A549 (cell line): ENCODE measurements at regions not wholly inside any gene's neighbourhood (a gene's known extent, or its start where the extent isn't known, plus 50 kb on each side); places are given as distances from the start of the nearest gene placed in this dataset.

Experiments
- ATAC-seq, 2 experiments: fragments of 200-7000 bp in 1 of 2; fragments of >200 bp in 1 of 2; cut with Nextera tagmentation in 1 of 2; cut with Tn5 transposase in 1 of 2; 3 replicates each; pipeline versions ENCODE4 v1.8.0 to v1.9.1; 2018 to 2020; ENCODE audit warnings: mild to moderate bottlenecking in 1 of 2, moderate library complexity in 1 of 2
- CTCF ChIA-PET: fragments of 300-600 bp; sonication (Branson Sonifier 250); formaldehyde crosslinking; extraction: SDS; loops from one replicate; lab custom pipeline; 2021; ENCODE audit warnings: antibody characterized with exemption, inconsistent platforms; lab: Yijun Ruan, JAX
- POLR2A ChIA-PET: fragments of 350-600 bp; formaldehyde crosslinking; extraction: SDS; loops from one replicate; lab custom pipeline; 2021; ENCODE audit warnings: antibody characterized with exemption, inconsistent platforms; lab: Yijun Ruan, JAX
- DNase-seq, 2 experiments: peaks; one replicate each; pipeline versions ENCODE4 v3.0.0 to v3.0.0-alpha.2; 2011 to 2016; ENCODE audit warnings: low read depth in 1 of 2, low spot score in 1 of 2
- FAIRE-seq: peaks from 2 replicates; lab custom pipeline; 2011; peaks lifted over from hg19 to GRCh38; lab: Jason Lieb, UNC
- H3K27ac ChIP-seq, 2 experiments: fragments of >200 bp; sonication (Bioruptor Twin); formaldehyde crosslinking; 3 replicates each; pipeline ENCODE4 v1.5.1; 2016 to 2017
- H3K4me1 ChIP-seq: fragments of >200 bp; sonication (Bioruptor Twin); formaldehyde crosslinking; 3 replicates; pipeline ENCODE4 v1.6.1; 2016
- H3K4me2 ChIP-seq: fragments of >200 bp; sonication (Bioruptor Twin); formaldehyde crosslinking; 3 replicates; pipeline ENCODE4 v1.6.1; 2016
- H3K4me3 ChIP-seq: fragments of >200 bp; sonication (Bioruptor Twin); formaldehyde crosslinking; 3 replicates; pipeline ENCODE4 v1.5.1; 2016
- H3K9me3 ChIP-seq: fragments of >200 bp; sonication (Bioruptor Twin); formaldehyde crosslinking; 3 replicates; pipeline ENCODE4 v1.6.1; 2016
- BHLHE40 ChIP-seq: IDR thresholded peaks from 2 replicates; pipeline ENCODE4 v1.6.1; 2012; ENCODE audit warnings: low read depth, low read length, inconsistent platforms
- CBX2 ChIP-seq: fragments of 200-600 bp; sonication (generic); IDR thresholded peaks from 2 replicates; pipeline ENCODE4 v1.6.1; 2016; ENCODE audit warnings: low read depth, mild to moderate bottlenecking, borderline replicate concordance
- CBX8 ChIP-seq: fragments of 200-600 bp; sonication (generic); IDR thresholded peaks from 2 replicates; pipeline ENCODE4 v1.6.1; 2016
- CEBPB ChIP-seq, 2 experiments: fragments of >200 bp in 1 of 2; sonication (Bioruptor Twin) in 1 of 2; formaldehyde crosslinking in 1 of 2; IDR thresholded peaks; 2 replicates each; pipeline ENCODE4 v1.6.1; 2012 to 2016
- CHD4 ChIP-seq: fragments of 200-600 bp; sonication (generic); IDR thresholded peaks from 2 replicates; pipeline ENCODE4 v1.6.1; 2016; ENCODE audit warnings: antibody characterized with exemption, mild to moderate bottlenecking, borderline replicate concordance
- EHMT2 ChIP-seq: fragments of 200-600 bp; sonication (generic); IDR thresholded peaks from 2 replicates; pipeline ENCODE4 v1.6.1; 2016; ENCODE audit warnings: antibody characterized with exemption, low read depth, mild to moderate bottlenecking, moderate library complexity
- EP300 ChIP-seq, 2 experiments: fragments of >200 bp; sonication (Bioruptor Twin); formaldehyde crosslinking; IDR thresholded peaks; 2 replicates in 1 of 2; 3 replicates in 1 of 2; pipeline ENCODE4 v1.6.1; 2016 to 2017
- FOSB ChIP-seq: fragments of 250-450 bp; sonication (Bioruptor Pico); IDR thresholded peaks from 2 replicates; pipeline ENCODE4 v1.5.0; 2020; ENCODE audit warnings: mild to moderate bottlenecking, moderate library complexity
- FOSL2 ChIP-seq, 2 experiments: fragments of 450-650 bp in 1 of 2; fragments of >200 bp in 1 of 2; sonication (Bioruptor Twin) in 1 of 2; formaldehyde crosslinking; IDR thresholded peaks; 2 replicates each; pipeline versions ENCODE4 v1.5.0 to v1.6.1; 2016 to 2020; ENCODE audit warnings: mild to moderate bottlenecking in 1 of 2, moderate library complexity in 1 of 2
- HEYL ChIP-seq: fragments of 250-450 bp; sonication (Bioruptor Pico); IDR thresholded peaks from 2 replicates; pipeline ENCODE4 v1.8.0; 2021; ENCODE audit warnings: mild to moderate bottlenecking, moderate library complexity
- HMGXB4 ChIP-seq: fragments of 250-450 bp; sonication (Bioruptor Pico); IDR thresholded peaks from 2 replicates; pipeline ENCODE4 v1.5.0; 2021; ENCODE audit warnings: mild to moderate bottlenecking, moderate library complexity, borderline replicate concordance
- HOXA7 ChIP-seq: fragments of 250-450 bp; sonication (Bioruptor Pico); IDR thresholded peaks from 2 replicates; pipeline ENCODE4 v1.5.0; 2020; ENCODE audit warnings: mild to moderate bottlenecking, moderate library complexity
- HOXB5 ChIP-seq: fragments of 250-450 bp; sonication (Bioruptor Pico); IDR thresholded peaks from 2 replicates; pipeline ENCODE4 v1.5.0; 2020; ENCODE audit warnings: mild to moderate bottlenecking, moderate library complexity
- JUNB ChIP-seq: fragments of >200 bp; sonication (Bioruptor Twin); formaldehyde crosslinking; IDR thresholded peaks from 2 replicates; pipeline ENCODE4 v1.6.1; 2016
- MYC ChIP-seq: IDR thresholded peaks from 2 replicates; pipeline ENCODE4 v1.6.1; 2012; ENCODE audit warnings: mild to moderate bottlenecking, inconsistent platforms, low read length, improper control_type of control experiment, borderline replicate concordance
- NR3C1 ChIP-seq: fragments of >200 bp; sonication (Bioruptor Twin); formaldehyde crosslinking; IDR thresholded peaks from 3 replicates; pipeline ENCODE4 v1.6.1; 2017
- POLR2A ChIP-seq: IDR thresholded peaks from 2 replicates; pipeline ENCODE4 v1.6.1; 2012; ENCODE audit warnings: mild to moderate bottlenecking, low read length
- POLR2AphosphoS2 ChIP-seq: conservative IDR thresholded peaks from 2 replicates; pipeline ENCODE4 v1.6.1; 2012; ENCODE audit warnings: low read length, improper control_type of control experiment, inconsistent platforms
- RAD21 ChIP-seq, 2 experiments: fragments of >200 bp in 1 of 2; sonication (Bioruptor Twin) in 1 of 2; formaldehyde crosslinking in 1 of 2; IDR thresholded peaks in 1 of 2; conservative IDR thresholded peaks in 1 of 2; 2 replicates in 1 of 2; 3 replicates in 1 of 2; pipeline ENCODE4 v1.6.1; 2012 to 2018; ENCODE audit warnings: inconsistent platforms in 1 of 2
- RARB ChIP-seq: fragments of 250-450 bp; sonication (Bioruptor Pico); IDR thresholded peaks from 2 replicates; pipeline ENCODE4 v1.8.0; 2021; ENCODE audit warnings: mild to moderate bottlenecking, moderate library complexity
- RNF2 ChIP-seq: fragments of 200-600 bp; sonication (generic); IDR thresholded peaks from 2 replicates; pipeline ENCODE4 v1.6.1; 2016; ENCODE audit warnings: low read depth, mild to moderate bottlenecking, antibody characterized with exemption, moderate library complexity, borderline replicate concordance
- SMC3 ChIP-seq: fragments of >200 bp; sonication (Bioruptor Twin); formaldehyde crosslinking; IDR thresholded peaks from 3 replicates; pipeline ENCODE4 v1.6.1; 2018; ENCODE audit warnings: inconsistent platforms
- ZC3H11A ChIP-seq: fragments of 450-650 bp; IDR thresholded peaks from 2 replicates; pipeline ENCODE4 v1.6.1; 2014; ENCODE audit warnings: antibody characterized with exemption, mild to moderate bottlenecking
- ZNF302 ChIP-seq: fragments of 250-450 bp; sonication (Bioruptor Pico); IDR thresholded peaks from 2 replicates; pipeline ENCODE4 v1.9.0; 2021; ENCODE audit warnings: inconsistent platforms, mild to moderate bottlenecking, moderate library complexity
- WGBS: methylation state at CpG from one replicate; pipeline ENCODE4 v1.1.6; 2017; ENCODE audit errors: missing lambda C conversion rate; 5-methylcytosine and 5-hydroxymethylcytosine counted together
- TF ChIP-seq, protein P1 (sequence below): IDR thresholded peaks from 2 replicates; pipeline ENCODE4 v1.6.1; 2012; ENCODE audit warnings: low read depth, borderline replicate concordance
- TF ChIP-seq, protein P2 (sequence below): fragments of >200 bp; sonication (Bioruptor Twin); formaldehyde crosslinking; IDR thresholded peaks from 2 replicates; pipeline ENCODE4 v1.6.1; 2016
- TF ChIP-seq, protein P3 (sequence below): fragments of 200-600 bp; sonication (generic); IDR thresholded peaks from 2 replicates; pipeline ENCODE4 v1.6.1; 2016; ENCODE audit warnings: antibody characterized with exemption, mild to moderate bottlenecking, moderate library complexity
- TF ChIP-seq, protein P4 (sequence below): fragments of 150-350 bp; IDR thresholded peaks from 2 replicates; pipeline ENCODE4 v1.6.1; 2014; ENCODE audit warnings: low read depth, mild to moderate bottlenecking, low read length
- TF ChIP-seq, protein P5 (sequence below): fragments of 450-650 bp; IDR thresholded peaks from 2 replicates; pipeline ENCODE4 v1.6.1; 2014; ENCODE audit warnings: antibody characterized with exemption

DNA sequence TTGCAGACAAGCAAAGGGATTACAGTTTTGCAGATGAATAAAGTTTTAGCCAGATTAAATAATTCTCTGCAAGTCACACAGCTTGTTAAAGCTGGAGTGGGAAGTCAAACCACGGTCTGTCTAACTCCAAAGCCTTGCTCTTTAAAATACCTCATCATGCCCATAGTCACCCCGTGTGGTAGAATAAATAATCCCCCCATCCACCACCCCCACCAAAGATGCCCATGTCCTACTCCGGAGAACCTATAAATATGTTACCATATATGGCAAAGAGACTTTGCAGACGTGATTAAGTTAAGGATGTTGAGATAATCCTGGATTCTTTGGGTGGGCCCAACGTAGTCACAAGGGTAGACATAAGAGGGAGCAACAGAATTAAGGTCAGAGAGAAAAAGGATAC is 118.7 kb downstream of the BEND2 start:
- no peak for FAIRE-seq
- Histone ChIP-seq H3K27ac (no peak overlapping the region), H3K4me1 (no peaks in the 10 kb centered on the region), H3K4me2 (no peak overlapping the region), H3K4me3 (no peak overlapping the region), H3K9me3 (no peaks in the 10 kb centered on the region)
- ChIA-PET CTCF (no interaction called here), POLR2A (no interaction called here)
- 6% methylated on average over 5 of the region's 5 CpGs for WGBS
- TF ChIP-seq ZC3H11A (no peak), HOXB5 (no peak), POLR2AphosphoS2 (no peak), CHD4 (no peak), HMGXB4 (CRISPR knock-in tag) (no peak), RAD21 (conservative IDR thresholded peaks at IDR 0.05 in 1 of 2, IDR thresholded peaks at IDR 0.05 in 1 of 2) (no peak), ZNF302 (CRISPR knock-in tag) (no peak), SMC3 (no peak), EHMT2 (no peak), BHLHE40 (no peak), JUNB (no peak), RNF2 (no peak), EP300 (IDR thresholded peaks at IDR 0.05) (no peak), POLR2A (no peak), FOSL2 (IDR thresholded peaks at IDR 0.05) (no peak), FOSL2 (CRISPR knock-in tag; IDR thresholded peaks at IDR 0.05) (no peak), CEBPB (IDR thresholded peaks at IDR 0.05) (no peak)
- TF ChIP-seq, protein P1, sequence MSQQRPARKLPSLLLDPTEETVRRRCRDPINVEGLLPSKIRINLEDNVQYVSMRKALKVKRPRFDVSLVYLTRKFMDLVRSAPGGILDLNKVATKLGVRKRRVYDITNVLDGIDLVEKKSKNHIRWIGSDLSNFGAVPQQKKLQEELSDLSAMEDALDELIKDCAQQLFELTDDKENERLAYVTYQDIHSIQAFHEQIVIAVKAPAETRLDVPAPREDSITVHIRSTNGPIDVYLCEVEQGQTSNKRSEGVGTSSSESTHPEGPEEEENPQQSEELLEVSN: no peak
- TF ChIP-seq, protein P2, sequence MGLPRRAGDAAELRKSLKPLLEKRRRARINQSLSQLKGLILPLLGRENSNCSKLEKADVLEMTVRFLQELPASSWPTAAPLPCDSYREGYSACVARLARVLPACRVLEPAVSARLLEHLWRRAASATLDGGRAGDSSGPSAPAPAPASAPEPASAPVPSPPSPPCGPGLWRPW: no peak
- TF ChIP-seq, protein P3, sequence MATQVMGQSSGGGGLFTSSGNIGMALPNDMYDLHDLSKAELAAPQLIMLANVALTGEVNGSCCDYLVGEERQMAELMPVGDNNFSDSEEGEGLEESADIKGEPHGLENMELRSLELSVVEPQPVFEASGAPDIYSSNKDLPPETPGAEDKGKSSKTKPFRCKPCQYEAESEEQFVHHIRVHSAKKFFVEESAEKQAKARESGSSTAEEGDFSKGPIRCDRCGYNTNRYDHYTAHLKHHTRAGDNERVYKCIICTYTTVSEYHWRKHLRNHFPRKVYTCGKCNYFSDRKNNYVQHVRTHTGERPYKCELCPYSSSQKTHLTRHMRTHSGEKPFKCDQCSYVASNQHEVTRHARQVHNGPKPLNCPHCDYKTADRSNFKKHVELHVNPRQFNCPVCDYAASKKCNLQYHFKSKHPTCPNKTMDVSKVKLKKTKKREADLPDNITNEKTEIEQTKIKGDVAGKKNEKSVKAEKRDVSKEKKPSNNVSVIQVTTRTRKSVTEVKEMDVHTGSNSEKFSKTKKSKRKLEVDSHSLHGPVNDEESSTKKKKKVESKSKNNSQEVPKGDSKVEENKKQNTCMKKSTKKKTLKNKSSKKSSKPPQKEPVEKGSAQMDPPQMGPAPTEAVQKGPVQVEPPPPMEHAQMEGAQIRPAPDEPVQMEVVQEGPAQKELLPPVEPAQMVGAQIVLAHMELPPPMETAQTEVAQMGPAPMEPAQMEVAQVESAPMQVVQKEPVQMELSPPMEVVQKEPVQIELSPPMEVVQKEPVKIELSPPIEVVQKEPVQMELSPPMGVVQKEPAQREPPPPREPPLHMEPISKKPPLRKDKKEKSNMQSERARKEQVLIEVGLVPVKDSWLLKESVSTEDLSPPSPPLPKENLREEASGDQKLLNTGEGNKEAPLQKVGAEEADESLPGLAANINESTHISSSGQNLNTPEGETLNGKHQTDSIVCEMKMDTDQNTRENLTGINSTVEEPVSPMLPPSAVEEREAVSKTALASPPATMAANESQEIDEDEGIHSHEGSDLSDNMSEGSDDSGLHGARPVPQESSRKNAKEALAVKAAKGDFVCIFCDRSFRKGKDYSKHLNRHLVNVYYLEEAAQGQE: no peak
- ATAC-seq: no peak
- no peak for DNase-seq

GRCh38 chrX:18101087-18101486 is 119.6 kb downstream of the BEND2 start:
- no peak overlapping the region for H3K4me3 ChIP-seq
- H3K9me3 ChIP-seq: no peaks in the 10 kb centered on the region
- H3K27ac ChIP-seq: no peak overlapping the region
- no peak for FAIRE-seq
- DNase-seq: no peak
- no peak overlapping the region for H3K4me2 ChIP-seq
- H3K4me1 ChIP-seq: no peaks in the 10 kb centered on the region
- no peak for TF ChIP-seq CBX2
- TF ChIP-seq RARB (CRISPR knock-in tag): no peak
- TF ChIP-seq, protein P4, sequence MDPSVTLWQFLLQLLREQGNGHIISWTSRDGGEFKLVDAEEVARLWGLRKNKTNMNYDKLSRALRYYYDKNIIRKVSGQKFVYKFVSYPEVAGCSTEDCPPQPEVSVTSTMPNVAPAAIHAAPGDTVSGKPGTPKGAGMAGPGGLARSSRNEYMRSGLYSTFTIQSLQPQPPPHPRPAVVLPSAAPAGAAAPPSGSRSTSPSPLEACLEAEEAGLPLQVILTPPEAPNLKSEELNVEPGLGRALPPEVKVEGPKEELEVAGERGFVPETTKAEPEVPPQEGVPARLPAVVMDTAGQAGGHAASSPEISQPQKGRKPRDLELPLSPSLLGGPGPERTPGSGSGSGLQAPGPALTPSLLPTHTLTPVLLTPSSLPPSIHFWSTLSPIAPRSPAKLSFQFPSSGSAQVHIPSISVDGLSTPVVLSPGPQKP: no peak
- no peak for TF ChIP-seq HEYL
- TF ChIP-seq FOSB (CRISPR knock-in tag): no peak
- no peak for TF ChIP-seq NR3C1
- no peak for TF ChIP-seq EP300 (IDR thresholded peaks at IDR 0.05)
- TF ChIP-seq, protein P5, sequence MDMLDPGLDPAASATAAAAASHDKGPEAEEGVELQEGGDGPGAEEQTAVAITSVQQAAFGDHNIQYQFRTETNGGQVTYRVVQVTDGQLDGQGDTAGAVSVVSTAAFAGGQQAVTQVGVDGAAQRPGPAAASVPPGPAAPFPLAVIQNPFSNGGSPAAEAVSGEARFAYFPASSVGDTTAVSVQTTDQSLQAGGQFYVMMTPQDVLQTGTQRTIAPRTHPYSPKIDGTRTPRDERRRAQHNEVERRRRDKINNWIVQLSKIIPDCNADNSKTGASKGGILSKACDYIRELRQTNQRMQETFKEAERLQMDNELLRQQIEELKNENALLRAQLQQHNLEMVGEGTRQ: no peak
- TF ChIP-seq MYC: no peak
- no peak for TF ChIP-seq HOXA7 (CRISPR knock-in tag)
- TF ChIP-seq CBX8: no peak
- TF ChIP-seq EHMT2: no peak
- ChIA-PET POLR2A (no interaction called here), CTCF (no interaction called here)
- 71% methylated on average over 5 of the region's 5 CpGs for whole genome bisulfite sequencing
- no peak for ATAC-seq
